SIG-M5 treated with dmso at 0.1 percent for 504 hours (cell line): ENCODE measurements at regions not wholly inside any gene's neighbourhood (a gene's known extent, or its start where the extent isn't known, plus 50 kb on each side); places are given as distances from the start of the nearest gene placed in this dataset.

ENCODE experiments used
- DNase-seq: peaks from one replicate; lab custom pipeline; 2025; ENCODE audit not compliant: unreplicated experiment; lab: John Stamatoyannopoulos, UW

- DNase-seq = no peak
Measured at GRCh38 chr13:78802912-78803311, 144.0 kb upstream of the OBI1 start.

- DNase-seq = no peak
Measured at GRCh38 chr13:78787190-78787589, 128.2 kb upstream of the OBI1 start.

- no peak for DNase-seq
Measured at GRCh38 chr13:78786459-78786858, 127.5 kb upstream of the OBI1 start.

GRCh38 chr13:78785764-78786163, 126.8 kb upstream of the OBI1 start:
- no peak for DNase-seq

GRCh38 chr13:78784014-78784750, 125.2 kb upstream of the OBI1 start:
- DNase-seq = no peak

- DNase-seq = no peak
Measured at GRCh38 chr13:78780708-78781107, 121.8 kb upstream of the OBI1 start.

GRCh38 chr13:78779608-78780007, 120.7 kb upstream of the OBI1 start:
- no peak for DNase-seq

- no peak for DNase-seq
Measured at GRCh38 chr13:78777976-78778375, 119.0 kb upstream of the OBI1 start.

GRCh38 chr13:78777396-78777795, 118.4 kb upstream of the OBI1 start:
- DNase-seq = no peak

GRCh38 chr13:78772933-78773332, 114.0 kb upstream of the OBI1 start:
- no peak for DNase-seq

GRCh38 chr13:78770601-78771000, 111.6 kb upstream of the OBI1 start:
- DNase-seq = peak; percentile 59

GRCh38 chr13:78768950-78769349, 110.0 kb upstream of the OBI1 start:
- DNase-seq = no peak

- no peak for DNase-seq
Measured at GRCh38 chr13:78764665-78765064, 105.7 kb upstream of the OBI1 start.

GRCh38 chr13:78762825-78763224, 103.9 kb upstream of the OBI1 start:
- DNase-seq = no peak

- no peak for DNase-seq
Measured at GRCh38 chr13:78759704-78760103, 100.7 kb upstream of the OBI1 start.

- DNase-seq = no peak
Measured at GRCh38 chr13:78758549-78758948, 99.6 kb upstream of the OBI1 start.

- no peak for DNase-seq
Measured at GRCh38 chr13:78753435-78753834, 94.5 kb upstream of the OBI1 start.

GRCh38 chr13:78750735-78751134, 91.8 kb upstream of the OBI1 start:
- no peak for DNase-seq

- DNase-seq = no peak
Measured at GRCh38 chr13:78743973-78744372, 85.0 kb upstream of the OBI1 start.

- no peak for DNase-seq
Measured at GRCh38 chr13:78742659-78743058, 83.7 kb upstream of the OBI1 start.

- no peak for DNase-seq
Measured at GRCh38 chr13:78736142-78736541, 77.2 kb upstream of the OBI1 start.

- no peak for DNase-seq
Measured at GRCh38 chr13:78732445-78733017, 73.6 kb upstream of the OBI1 start.

- no peak for DNase-seq
Measured at GRCh38 chr13:78722700-78723099, 63.7 kb upstream of the OBI1 start.
